DOHH2 (cell line): ENCODE measurements at regions not wholly inside any gene's neighbourhood (a gene's known extent, or its start where the extent isn't known, plus 50 kb on each side); places are given as distances from the start of the nearest gene placed in this dataset.
A peak's percentile ranks its signal among the peaks of the same experiment; 100 is the strongest.
"Not testable (repeated sequence)": the region's sequence is repeated elsewhere in the genome, so short reads cannot be mapped to it uniquely, and the experiment has no call there.

ENCODE experiments used
- H3F3A ChIP-seq: fragments of 200-600 bp; sonication (generic), shearing (Covaris generic); 2 replicates; pipeline ENCODE4 v1.6.0; 2016; ENCODE audit warnings: antibody characterized with exemption, mild to moderate bottlenecking; ENCODE audit not compliant: control insufficient read depth, insufficient read depth
- H3K27ac ChIP-seq: fragments of 200-600 bp; sonication (generic); 2 replicates; pipeline ENCODE4 v1.5.1; 2014; ENCODE audit warnings: low read depth, mild to moderate bottlenecking, low read length, moderate library complexity
- H3K27me3 ChIP-seq: fragments of 200-600 bp; sonication (generic); 2 replicates; pipeline ENCODE4 v1.6.1; 2014; ENCODE audit warnings: mild to moderate bottlenecking, low read length, mixed read lengths; ENCODE audit not compliant: control insufficient read depth
- H3K36me3 ChIP-seq: fragments of 200-600 bp; sonication (generic); 2 replicates; pipeline ENCODE4 v1.6.1; 2014; ENCODE audit warnings: mild to moderate bottlenecking, low read length, moderate library complexity, mixed read lengths; ENCODE audit not compliant: control insufficient read depth
- H3K4me1 ChIP-seq: fragments of 200-600 bp; sonication (generic); 2 replicates; pipeline ENCODE4 v1.6.1; 2014; ENCODE audit warnings: mild to moderate bottlenecking, low read length, mixed read lengths; ENCODE audit not compliant: control insufficient read depth
- H3K4me2 ChIP-seq: fragments of 200-600 bp; sonication (generic); 2 replicates; pipeline ENCODE4 v1.6.0; 2014; ENCODE audit warnings: mild to moderate bottlenecking, low read length, moderate library complexity
- H3K4me3 ChIP-seq: fragments of 200-600 bp; sonication (generic); 2 replicates; pipeline ENCODE4 v1.5.1; 2014; ENCODE audit warnings: mild to moderate bottlenecking, low read length, mixed read lengths
- H3K79me2 ChIP-seq: fragments of 200-600 bp; sonication (generic); 2 replicates; pipeline ENCODE4 v1.6.1; 2014; ENCODE audit warnings: mild to moderate bottlenecking, low read length, mixed read lengths; ENCODE audit not compliant: control insufficient read depth
- H3K9me2 ChIP-seq: fragments of 200-600 bp; sonication (generic); replicated peaks from 2 replicates; pipeline ENCODE4 v1.6.1; 2014; ENCODE audit warnings: mild to moderate bottlenecking, low read length, mixed read lengths; ENCODE audit not compliant: control insufficient read depth
- H3K9me3 ChIP-seq: fragments of 200-600 bp; sonication (generic); 2 replicates; pipeline ENCODE4 v1.6.1; 2014; ENCODE audit warnings: antibody characterized with exemption, low read length, mixed read lengths; ENCODE audit not compliant: control insufficient read depth, insufficient read depth
- H4K20me1 ChIP-seq: fragments of 200-600 bp; sonication (generic); 2 replicates; pipeline ENCODE4 v1.6.0; 2014; ENCODE audit warnings: low read depth, mild to moderate bottlenecking, antibody characterized with exemption, low read length, moderate library complexity; ENCODE audit not compliant: control insufficient read depth, insufficient read depth
- CTCF ChIP-seq: fragments of 200-600 bp; sonication (generic); IDR thresholded peaks from one replicate; pipeline ENCODE4 v1.5.1; 2014; ENCODE audit warnings: antibody characterized with exemption, mild to moderate bottlenecking, low read depth, low read length; ENCODE audit not compliant: poor library complexity, severe bottlenecking
- EZH2phosphoT487 ChIP-seq: fragments of 200-600 bp; sonication (generic); IDR thresholded peaks from 2 replicates; pipeline ENCODE4 v1.6.1; 2017; ENCODE audit warnings: borderline replicate concordance, mild to moderate bottlenecking, antibody characterized with exemption, low read length, moderate library complexity, mixed read lengths

DNA sequence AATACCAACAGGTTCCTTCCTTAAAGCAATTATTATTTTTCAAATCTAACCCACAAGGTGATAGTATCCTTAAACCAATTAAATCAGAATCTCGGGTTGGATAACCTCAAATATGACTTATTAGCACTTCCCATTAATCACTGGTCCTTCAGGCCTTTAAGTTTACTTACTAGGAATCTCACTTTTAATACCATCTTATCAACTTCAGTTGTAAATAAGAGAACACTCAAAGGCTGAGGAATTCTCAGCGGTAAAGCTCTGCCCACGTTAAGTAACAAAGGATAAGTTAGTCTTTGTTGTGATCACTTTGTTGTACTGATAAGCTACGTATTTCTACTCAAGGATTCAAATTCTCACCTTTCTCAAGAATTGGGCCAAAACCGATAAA lies 82.0 kb downstream of the OR2B2 start:
- no peaks in the 10 kb centered on the region for H3K27me3 ChIP-seq
- peak overlapping the region; percentile 93 for H3K27ac ChIP-seq
- H4K20me1 ChIP-seq: no peaks in the 10 kb centered on the region
- no peaks in the 10 kb centered on the region for H3K9me3 ChIP-seq
- H3K9me2 ChIP-seq: no peaks in the 10 kb centered on the region
- no peak for TF ChIP-seq CTCF
- no peak for TF ChIP-seq EZH2phosphoT487
- peak overlapping the region; percentile 73 for H3K4me2 ChIP-seq
- no peaks in the 10 kb centered on the region for H3K79me2 ChIP-seq
- H3F3A ChIP-seq: peaks cover 37% of the 10 kb centered on the region
- peaks cover 48% of the 10 kb centered on the region for H3K4me1 ChIP-seq
- peak overlapping the region; percentile 78 for H3K4me3 ChIP-seq
- peaks cover 6% of the 10 kb centered on the region; the same call in 1 of the 2 replicates for H3K36me3 ChIP-seq

DNA sequence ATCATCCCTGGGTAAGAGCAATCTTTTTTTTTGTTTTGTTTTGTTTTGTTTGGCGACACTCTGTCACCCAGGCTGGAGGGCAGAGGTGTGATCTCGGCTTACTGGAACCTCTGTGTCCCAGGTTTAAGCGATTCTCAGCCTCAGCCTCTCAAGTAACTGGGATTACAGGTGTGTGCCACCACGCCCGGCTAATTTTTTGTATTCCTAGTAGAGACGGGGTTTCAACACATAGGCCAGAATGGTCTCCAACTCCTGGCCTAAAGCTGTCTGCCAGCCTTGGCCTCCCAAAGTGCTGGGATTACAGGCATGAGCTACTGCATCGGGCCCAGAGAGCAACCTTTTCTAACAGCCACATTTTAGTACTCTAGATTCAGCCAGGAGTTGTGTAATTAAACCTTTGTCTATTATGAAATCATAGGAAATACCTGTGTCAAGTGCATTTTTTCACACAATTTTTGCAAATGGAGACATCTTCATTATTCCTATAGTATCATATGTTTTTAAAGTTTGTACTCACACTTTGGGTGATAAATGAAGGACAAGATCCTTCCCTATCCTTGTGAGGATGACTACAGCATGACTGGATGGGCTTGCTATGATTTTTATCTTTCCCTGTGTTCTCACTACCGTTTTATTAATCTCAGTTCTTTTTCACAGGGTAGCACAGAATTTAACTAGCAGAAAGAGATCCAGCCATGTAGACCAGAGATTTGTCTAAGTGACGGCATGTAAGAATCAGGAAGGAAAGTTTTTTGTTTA lies 82.6 kb downstream of the OR2B2 start:
- Histone ChIP-seq H3F3A (peaks cover 39% of the 10 kb centered on the region), H3K9me3 (no peaks in the 10 kb centered on the region), H3K4me2 (peak overlapping the region; percentile 73), H3K9me2 (no peaks in the 10 kb centered on the region), H3K79me2 (no peaks in the 10 kb centered on the region), H3K4me1 (peaks cover 46% of the 10 kb centered on the region), H3K27ac (peak overlapping the region; percentile 93), H3K4me3 (peak overlapping the region; percentile 78), H3K36me3 (peaks cover 6% of the 10 kb centered on the region; the same call in 1 of the 2 replicates), H3K27me3 (no peaks in the 10 kb centered on the region), H4K20me1 (no peaks in the 10 kb centered on the region)
- TF ChIP-seq EZH2phosphoT487 (no peak), CTCF (no peak)

GRCh38 chr6:27827477-27827876 lies 84.7 kb downstream of the OR2B2 start:
- not testable (repeated sequence) for H3K9me2 ChIP-seq, H3K27ac ChIP-seq

DNA sequence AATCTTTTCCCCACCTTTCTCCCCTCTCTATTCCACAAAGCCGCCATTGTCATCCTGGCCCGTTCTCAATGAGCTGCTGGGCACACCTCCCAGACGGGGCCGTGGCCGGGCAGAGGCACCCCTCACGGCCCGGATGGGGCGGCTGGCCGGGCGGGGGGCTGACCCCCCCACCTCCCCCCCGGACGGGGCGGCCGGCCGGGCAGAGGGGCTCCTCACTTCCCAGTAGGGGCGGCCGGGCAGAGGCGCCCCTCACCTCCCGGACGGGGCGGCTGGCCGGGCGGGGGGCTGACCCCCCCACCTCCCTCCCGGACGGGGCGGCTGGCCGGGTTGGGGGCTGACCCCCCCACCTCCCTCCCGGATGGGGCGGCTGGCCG lies 85.6 kb downstream of the OR2B2 start:
- H3K36me3 ChIP-seq, H3K4me2 ChIP-seq, H3K9me2 ChIP-seq, H4K20me1 ChIP-seq, H3K27ac ChIP-seq, H3K9me3 ChIP-seq, H3K79me2 ChIP-seq, H3K27me3 ChIP-seq, H3K4me3 ChIP-seq: not testable (repeated sequence)
- H3F3A ChIP-seq: peaks cover 45% of the 10 kb centered on the region
- peaks cover 51% of the 10 kb centered on the region for H3K4me1 ChIP-seq

More at GRCh38 chr6:27827477-27827876, 84.7 kb downstream of the OR2B2 start:
- not testable (repeated sequence) for H3K4me3 ChIP-seq, H3K27me3 ChIP-seq, H4K20me1 ChIP-seq, H3K4me2 ChIP-seq, H3K9me3 ChIP-seq, H3K36me3 ChIP-seq, H3K79me2 ChIP-seq
- Histone ChIP-seq H3K4me1 (peaks cover 57% of the 10 kb centered on the region), H3F3A (peaks cover 51% of the 10 kb centered on the region)

- H3K4me1 ChIP-seq: peaks cover 51% of the 10 kb centered on the region
- H4K20me1 ChIP-seq, H3K79me2 ChIP-seq, H3K36me3 ChIP-seq, H3K9me2 ChIP-seq, H3K4me2 ChIP-seq, H3K4me3 ChIP-seq, H3K9me3 ChIP-seq, H3K27me3 ChIP-seq: not testable (repeated sequence)
- H3K27ac ChIP-seq: peak overlapping the region; percentile 96; the same call in 1 of the 2 replicates
- peaks cover 44% of the 10 kb centered on the region for H3F3A ChIP-seq
These were observed 86.2 kb downstream of the OR2B2 start for GRCh38 chr6:27825848-27826611.
